SK-N-SH treated with all-trans-retinoic acid at 6 μM for 48 hours (cell line): ENCODE measurements at regions not wholly inside any gene's neighbourhood (a gene's known extent, or its start where the extent isn't known, plus 50 kb on each side); places are given as distances from the start of the nearest gene placed in this dataset.

Source experiments
- ATAC-seq: fragments of 200-7000 bp; cut with Tn5 transposase; 3 replicates; pipeline ENCODE4 v1.9.1; 2020; ENCODE audit warnings: mild to moderate bottlenecking, moderate library complexity
- ARNTL ChIP-seq: fragments of 450-650 bp; formaldehyde crosslinking; IDR thresholded peaks from 2 replicates; pipeline ENCODE4 v1.5.0; 2020; ENCODE audit warnings: low read depth, mild to moderate bottlenecking, moderate library complexity, borderline replicate concordance
- BACH2 ChIP-seq: fragments of 250-450 bp; sonication (Bioruptor Pico); IDR thresholded peaks from 2 replicates; pipeline ENCODE4 v1.9.0; 2021; ENCODE audit warnings: mild to moderate bottlenecking, borderline replicate concordance
- CSDC2 ChIP-seq: fragments of 250-450 bp; sonication (Bioruptor Pico); IDR thresholded peaks from 2 replicates; pipeline ENCODE4 v1.5.0; 2020; ENCODE audit warnings: mild to moderate bottlenecking, moderate library complexity
- CSRNP3 ChIP-seq: fragments of 250-450 bp; sonication (Bioruptor Pico); IDR thresholded peaks from 2 replicates; pipeline ENCODE4 v1.5.1; 2021; ENCODE audit warnings: mild to moderate bottlenecking, moderate library complexity
- GLIS3 ChIP-seq: fragments of 250-450 bp; sonication (Bioruptor Pico); IDR thresholded peaks from 2 replicates; pipeline ENCODE4 v1.5.0; 2020; ENCODE audit warnings: mild to moderate bottlenecking, moderate library complexity
- ISL1 ChIP-seq: fragments of 250-450 bp; sonication (Bioruptor Pico); IDR thresholded peaks from 2 replicates; pipeline ENCODE4 v2.1.2; 2022; ENCODE audit warnings: mild to moderate bottlenecking, moderate library complexity
- OSR1 ChIP-seq: fragments of 250-450 bp; sonication (Bioruptor Pico); IDR thresholded peaks from 2 replicates; pipeline ENCODE4 v1.8.0; 2022; ENCODE audit warnings: moderate library complexity, mild to moderate bottlenecking, inconsistent platforms
- POU6F1 ChIP-seq: fragments of 250-450 bp; sonication (Bioruptor Pico); IDR thresholded peaks from 2 replicates; pipeline ENCODE4 v1.8.0; 2021; ENCODE audit warnings: low read depth, mild to moderate bottlenecking, moderate library complexity, borderline replicate concordance
- PPARA ChIP-seq: fragments of 250-450 bp; sonication (Bioruptor Pico); IDR thresholded peaks from 2 replicates; pipeline ENCODE4 v1.5.0; 2020; ENCODE audit warnings: mild to moderate bottlenecking, borderline replicate concordance
- RARB ChIP-seq: fragments of 250-450 bp; sonication (Bioruptor Pico); IDR thresholded peaks from 2 replicates; pipeline ENCODE4 v1.8.0; 2021; ENCODE audit warnings: mild to moderate bottlenecking, moderate library complexity
- SNAI2 ChIP-seq: fragments of 250-450 bp; sonication (Bioruptor Pico); IDR thresholded peaks from 2 replicates; pipeline ENCODE4 v1.5.0; 2020; ENCODE audit warnings: mild to moderate bottlenecking, moderate library complexity
- TOX ChIP-seq: fragments of 250-450 bp; sonication (Bioruptor Pico); IDR thresholded peaks from 2 replicates; pipeline ENCODE4 v1.8.0; 2021; ENCODE audit warnings: mild to moderate bottlenecking, moderate library complexity, borderline replicate concordance
- ZC3H10 ChIP-seq: fragments of 250-450 bp; sonication (Bioruptor Pico); IDR thresholded peaks from 2 replicates; pipeline ENCODE4 v1.5.1; 2021; ENCODE audit warnings: mild to moderate bottlenecking, moderate library complexity
- ZFP3 ChIP-seq: fragments of 250-450 bp; sonication (Bioruptor Pico); IDR thresholded peaks from 2 replicates; pipeline ENCODE4 v1.5.0; 2020; ENCODE audit warnings: mild to moderate bottlenecking, moderate library complexity
- ZNF565 ChIP-seq: fragments of 450-650 bp; formaldehyde crosslinking; conservative IDR thresholded peaks from 2 replicates; pipeline ENCODE4 v1.5.0; 2020; ENCODE audit warnings: low read depth, mild to moderate bottlenecking, moderate library complexity
- ZNF70 ChIP-seq: fragments of 450-650 bp; formaldehyde crosslinking; IDR thresholded peaks from 2 replicates; pipeline ENCODE4 v1.5.0; 2020; ENCODE audit warnings: mild to moderate bottlenecking, moderate library complexity
- ZNF8 ChIP-seq: fragments of 450-650 bp; formaldehyde crosslinking; IDR thresholded peaks from 2 replicates; pipeline ENCODE4 v1.5.0; 2020; ENCODE audit warnings: mild to moderate bottlenecking, moderate library complexity
- TF ChIP-seq, protein P1 (sequence below): fragments of 250-450 bp; sonication (Bioruptor Pico); IDR thresholded peaks from 2 replicates; pipeline ENCODE4 v1.5.1; 2020; ENCODE audit warnings: low read depth, mild to moderate bottlenecking, moderate library complexity

- TF ChIP-seq, protein P1, sequence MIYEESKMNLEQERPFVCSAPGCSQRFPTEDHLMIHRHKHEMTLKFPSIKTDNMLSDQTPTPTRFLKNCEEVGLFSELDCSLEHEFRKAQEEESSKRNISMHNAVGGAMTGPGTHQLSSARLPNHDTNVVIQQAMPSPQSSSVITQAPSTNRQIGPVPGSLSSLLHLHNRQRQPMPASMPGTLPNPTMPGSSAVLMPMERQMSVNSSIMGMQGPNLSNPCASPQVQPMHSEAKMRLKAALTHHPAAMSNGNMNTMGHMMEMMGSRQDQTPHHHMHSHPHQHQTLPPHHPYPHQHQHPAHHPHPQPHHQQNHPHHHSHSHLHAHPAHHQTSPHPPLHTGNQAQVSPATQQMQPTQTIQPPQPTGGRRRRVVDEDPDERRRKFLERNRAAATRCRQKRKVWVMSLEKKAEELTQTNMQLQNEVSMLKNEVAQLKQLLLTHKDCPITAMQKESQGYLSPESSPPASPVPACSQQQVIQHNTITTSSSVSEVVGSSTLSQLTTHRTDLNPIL (CRISPR knock-in tag) = no peak
- TF ChIP-seq POU6F1 (CRISPR knock-in tag) (no peak), RARB (CRISPR knock-in tag) (no peak), OSR1 (no peak)
Measured at GRCh38 chr18:42268798-42269197, 313.8 kb downstream of the PIK3C3 start (continued).

DNA sequence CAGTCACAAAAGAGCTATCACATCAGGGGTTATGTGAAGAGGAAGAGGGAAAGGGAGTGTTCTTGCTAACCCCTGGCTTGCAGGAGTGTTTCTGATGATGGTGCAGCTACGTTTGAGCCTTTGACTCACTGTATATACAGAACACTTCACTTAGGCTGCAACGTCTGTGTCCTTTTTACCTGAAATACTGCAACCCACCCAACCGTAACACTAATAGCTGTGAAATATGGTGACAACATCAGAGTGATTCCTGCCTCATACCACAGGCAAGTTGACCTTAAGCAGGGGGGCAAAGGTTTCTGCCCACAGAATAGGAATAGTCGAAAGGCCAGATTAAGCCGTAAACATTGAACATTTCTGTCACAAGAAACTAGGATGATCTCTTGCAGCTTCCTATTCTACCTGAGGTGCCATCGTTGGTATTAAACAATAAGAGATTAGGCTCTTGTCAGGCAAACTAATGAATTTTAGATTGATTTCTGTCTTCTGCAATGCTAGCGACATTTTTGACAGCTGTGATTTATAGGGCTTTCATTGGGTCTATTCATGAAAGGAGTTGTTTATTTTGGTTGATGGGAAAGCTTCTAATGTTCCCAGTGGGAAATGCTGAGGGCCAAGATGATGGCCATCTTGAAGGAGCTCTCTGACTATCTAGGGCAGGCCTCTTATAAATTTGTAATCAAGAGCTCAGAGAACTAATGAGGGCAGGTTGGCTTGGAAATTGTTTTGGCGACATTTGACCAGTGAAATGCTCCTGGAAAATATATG is 316.8 kb downstream of the PIK3C3 start:
- no peak for ATAC-seq
- TF ChIP-seq ZNF70 (no peak), ISL1 (CRISPR knock-in tag) (no peak), POU6F1 (CRISPR knock-in tag) (no peak), ARNTL (CRISPR knock-in tag) (no peak), ZC3H10 (no peak), PPARA (CRISPR knock-in tag) (no peak), BACH2 (CRISPR knock-in tag) (no peak), CSRNP3 (no peak), ZNF565 (no peak), ZNF8 (no peak), SNAI2 (CRISPR knock-in tag) (no peak)

- TF ChIP-seq ISL1 (CRISPR knock-in tag) = peak; percentile 32; the same call in 1 of the 2 replicates
- TF ChIP-seq CSRNP3 = no peak
- ATAC-seq = peak; percentile 89
Measured at GRCh38 chr18:42274488-42275137, 319.6 kb downstream of the PIK3C3 start.

DNA sequence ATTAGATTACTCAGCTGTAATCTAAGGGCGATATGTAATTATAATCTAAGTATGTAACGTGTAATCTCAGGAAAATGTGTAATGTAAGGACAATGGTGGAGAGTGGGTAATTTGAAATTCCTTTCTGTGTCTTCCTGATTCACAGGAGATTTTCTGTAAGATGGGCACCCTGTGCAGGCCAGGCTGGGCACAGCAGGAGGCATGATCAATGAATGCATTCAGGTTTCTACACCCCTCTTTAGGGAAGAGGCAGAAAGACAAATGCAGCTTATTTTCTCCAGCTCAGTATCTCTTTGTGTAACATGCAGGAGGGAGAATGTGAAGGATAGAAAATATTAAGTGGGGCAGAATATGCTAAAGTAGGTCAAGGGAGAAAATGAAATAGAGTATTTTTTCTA is 320.1 kb downstream of the PIK3C3 start:
- no peak for ATAC-seq
- TF ChIP-seq ISL1 (CRISPR knock-in tag) (0 out of 2 replicates have a peak, but pooled peaks have one; percentile 4), GLIS3 (CRISPR knock-in tag) (no peak), CSDC2 (no peak), ZNF8 (no peak), ZC3H10 (no peak)

DNA sequence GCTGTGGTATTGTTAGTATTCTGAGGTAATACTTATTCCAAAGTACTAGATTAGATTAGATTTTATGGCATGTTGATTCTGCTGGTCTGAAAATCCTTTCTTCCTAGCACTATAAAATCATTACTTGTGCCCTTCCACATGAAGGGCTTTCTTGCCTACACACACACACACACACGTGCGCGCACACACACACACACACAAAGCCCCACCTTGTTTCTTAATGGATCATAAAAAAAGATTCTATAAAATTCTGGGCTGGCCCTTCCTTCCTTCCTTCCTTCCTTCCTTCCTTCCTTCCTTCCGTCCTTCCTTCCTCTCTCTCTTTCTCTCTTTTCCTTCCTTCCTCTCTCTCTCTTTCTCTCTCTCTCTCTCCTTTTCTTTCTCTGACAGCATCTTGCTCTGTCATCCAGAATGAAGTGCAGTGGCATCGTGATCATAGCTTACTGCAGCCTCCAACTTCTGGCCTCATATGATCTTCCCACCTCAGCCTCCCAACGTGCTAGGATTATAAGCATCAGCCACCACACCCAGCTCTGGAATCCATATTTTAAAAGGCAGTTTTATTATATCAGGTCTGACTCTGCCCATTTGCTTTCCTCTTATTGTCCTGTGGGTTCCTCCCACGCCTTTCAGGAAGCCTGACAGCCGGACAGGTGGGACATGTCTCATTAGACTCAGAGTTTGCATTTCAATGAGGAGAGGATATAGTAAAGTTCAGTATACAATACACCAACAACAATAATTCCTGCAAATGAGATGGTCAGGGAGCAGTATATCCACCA is 321.1 kb downstream of the PIK3C3 start:
- no peak for ATAC-seq
- no peak for TF ChIP-seq POU6F1 (CRISPR knock-in tag)
- TF ChIP-seq ZFP3 = no peak
- TF ChIP-seq TOX (CRISPR knock-in tag) = no peak
